ENCODE measurements at regions not wholly inside any gene's neighbourhood (a gene's known extent, or its start where the extent isn't known, plus 50 kb on each side); places are given as distances from the start of the nearest gene placed in this dataset.
"Not testable (repeated sequence)": the region's sequence is repeated elsewhere in the genome, so short reads cannot be mapped to it uniquely, and the experiment has no call there.

GRCh38 chr2:215830304-215830703, 183.0 kb downstream of the MREG start:
- DNase-seq, result no peak

- no peak for DNase-seq
Measured at GRCh38 chr2:215829261-215829660, 184.1 kb downstream of the MREG start.

- peak; percentile 52 for DNase-seq
Measured at GRCh38 chr2:215828528-215829184, 184.7 kb downstream of the MREG start.

GRCh38 chr2:215826838-215827441, 186.4 kb downstream of the MREG start:
- DNase-seq, result no peak

- DNase-seq, result no peak
Measured at GRCh38 chr2:215826376-215826775, 187.0 kb downstream of the MREG start.

- no peak for DNase-seq
Measured at GRCh38 chr2:215825707-215826106, 187.6 kb downstream of the MREG start.

- not testable (repeated sequence) for DNase-seq
Measured at GRCh38 chr2:215821298-215821697, 192.1 kb downstream of the MREG start.

GRCh38 chr2:215819713-215820112, 193.6 kb downstream of the MREG start:
- DNase-seq, result not testable (repeated sequence)

GRCh38 chr2:215817046-215817445, 196.3 kb downstream of the MREG start:
- DNase-seq, result no peak

- no peak for DNase-seq
Measured at GRCh38 chr2:215816424-215816823, 196.9 kb downstream of the MREG start.

- DNase-seq, result no peak
Measured at GRCh38 chr2:215815960-215816359, 197.4 kb downstream of the MREG start.

- DNase-seq, result no peak
Measured at GRCh38 chr2:215812966-215813365, 200.4 kb downstream of the MREG start.

GRCh38 chr2:215811409-215812345, 201.7 kb downstream of the MREG start:
- DNase-seq, result no peak

- no peak for DNase-seq
Measured at GRCh38 chr2:215811003-215811402, 202.3 kb downstream of the MREG start.

- no peak for DNase-seq
Measured at GRCh38 chr2:215808996-215809395, 204.4 kb downstream of the MREG start.

- no peak for DNase-seq
Measured at GRCh38 chr2:215808194-215808593, 205.2 kb downstream of the MREG start.

- no peak for DNase-seq
Measured at GRCh38 chr2:215805493-215805892, 207.9 kb downstream of the MREG start.

- DNase-seq, result no peak
Measured at GRCh38 chr2:215803150-215803549, 210.2 kb downstream of the MREG start.

GRCh38 chr2:215799194-215799593, 214.2 kb downstream of the MREG start:
- no peak for DNase-seq

- no peak for DNase-seq
Measured at GRCh38 chr2:215797676-215798075, 215.7 kb downstream of the MREG start.

- DNase-seq, result peak; percentile 13
Measured at GRCh38 chr2:215796140-215796855, 217.1 kb downstream of the MREG start.

- DNase-seq, result no peak
Measured at GRCh38 chr2:215794829-215795546, 218.4 kb downstream of the MREG start.
